ENCODE measurements at regions not wholly inside any gene's neighbourhood (a gene's known extent, or its start where the extent isn't known, plus 50 kb on each side); places are given as distances from the start of the nearest gene placed in this dataset.
A peak's percentile ranks its signal among the peaks of the same experiment; 100 is the strongest.

- Histone ChIP-seq H3K36me3 (ENCODE audit: insufficient read depth) (no peaks in the 10 kb centered on the region), H3K27ac (ENCODE audit: low read depth) (no peak overlapping the region), H3K4me3 (ENCODE audit: low read depth, low read length) (no peak overlapping the region), H3K4me1 (ENCODE audit: insufficient read depth) (no peaks in the 10 kb centered on the region)
- 67% methylated on average over 4 of the region's 4 CpGs for WGBS
- no peak for DNase-seq (ENCODE audit: extremely low spot score)
These were observed 53.3 kb downstream of the BLID start for GRCh38 chr11:122062763-122063162.

- DNase-seq (ENCODE audit: extremely low spot score), result no peak
- Histone ChIP-seq H3K4me3 (ENCODE audit: low read depth, low read length) (no peak overlapping the region), H3K4me1 (ENCODE audit: insufficient read depth) (no peaks in the 10 kb centered on the region), H3K36me3 (ENCODE audit: insufficient read depth) (no peaks in the 10 kb centered on the region), H3K27ac (ENCODE audit: low read depth) (no peak overlapping the region)
These were observed 56.5 kb downstream of the BLID start for GRCh38 chr11:122059565-122059964.

- H3K4me3 ChIP-seq (ENCODE audit: low read depth, low read length), result no peak overlapping the region
- WGBS, result 92% methylated on average over 2 of the region's 2 CpGs
- H3K27ac ChIP-seq (ENCODE audit: low read depth), result no peak overlapping the region
- no peak for DNase-seq (ENCODE audit: extremely low spot score)
- H3K36me3 ChIP-seq (ENCODE audit: insufficient read depth), result no peaks in the 10 kb centered on the region
- no peaks in the 10 kb centered on the region for H3K4me1 ChIP-seq (ENCODE audit: insufficient read depth)
These were observed 65.9 kb downstream of the BLID start for GRCh38 chr11:122050021-122050690.

- 93% methylated on average over 3 of the region's 3 CpGs for WGBS
- Histone ChIP-seq H3K36me3 (ENCODE audit: insufficient read depth) (no peaks in the 10 kb centered on the region), H3K4me1 (ENCODE audit: insufficient read depth) (no peaks in the 10 kb centered on the region), H3K27ac (ENCODE audit: low read depth) (no peak overlapping the region), H3K4me3 (ENCODE audit: low read depth, low read length) (no peak overlapping the region)
- no peak for DNase-seq (ENCODE audit: extremely low spot score)
These were observed 67.6 kb downstream of the BLID start for GRCh38 chr11:122048401-122048800.

- Histone ChIP-seq H3K4me1 (ENCODE audit: insufficient read depth) (no peaks in the 10 kb centered on the region), H3K27ac (ENCODE audit: low read depth) (no peak overlapping the region), H3K4me3 (ENCODE audit: low read depth, low read length) (no peak overlapping the region), H3K36me3 (ENCODE audit: insufficient read depth) (no peaks in the 10 kb centered on the region)
- no peak for DNase-seq (ENCODE audit: extremely low spot score)
- WGBS, result 81% methylated on average over 6 of the region's 6 CpGs
These were observed 69.2 kb downstream of the BLID start for GRCh38 chr11:122046846-122047245.

- no peaks in the 10 kb centered on the region for H3K36me3 ChIP-seq (ENCODE audit: insufficient read depth)
- WGBS, result 92% methylated on average over 4 of the region's 4 CpGs
- H3K4me1 ChIP-seq (ENCODE audit: insufficient read depth), result no peaks in the 10 kb centered on the region
- no peak for DNase-seq (ENCODE audit: extremely low spot score)
- no peak overlapping the region for H3K4me3 ChIP-seq (ENCODE audit: low read depth, low read length)
- H3K27ac ChIP-seq (ENCODE audit: low read depth), result no peak overlapping the region
These were observed 69.6 kb downstream of the BLID start for GRCh38 chr11:122046438-122046837.

- no peak overlapping the region for H3K27ac ChIP-seq (ENCODE audit: low read depth)
- H3K4me3 ChIP-seq (ENCODE audit: low read depth, low read length), result no peak overlapping the region
- no peak for DNase-seq (ENCODE audit: extremely low spot score)
- no peaks in the 10 kb centered on the region for H3K36me3 ChIP-seq (ENCODE audit: insufficient read depth)
- no peaks in the 10 kb centered on the region for H3K4me1 ChIP-seq (ENCODE audit: insufficient read depth)
- 48% methylated on average over 3 of the region's 3 CpGs for WGBS
These were observed 70.8 kb downstream of the BLID start for GRCh38 chr11:122045181-122045586.

GRCh38 chr11:122044086-122044485, 71.9 kb downstream of the BLID start:
- no peaks in the 10 kb centered on the region for H3K36me3 ChIP-seq (ENCODE audit: insufficient read depth)
- H3K4me3 ChIP-seq (ENCODE audit: low read depth, low read length), result no peak overlapping the region
- no peak for DNase-seq (ENCODE audit: extremely low spot score)
- no peak overlapping the region for H3K27ac ChIP-seq (ENCODE audit: low read depth)
- WGBS, result 72% methylated on average over 4 of the region's 4 CpGs
- no peaks in the 10 kb centered on the region for H3K4me1 ChIP-seq (ENCODE audit: insufficient read depth)

- Histone ChIP-seq H3K4me3 (ENCODE audit: low read depth, low read length) (no peak overlapping the region), H3K36me3 (ENCODE audit: insufficient read depth) (no peaks in the 10 kb centered on the region), H3K4me1 (ENCODE audit: insufficient read depth) (no peaks in the 10 kb centered on the region), H3K27ac (ENCODE audit: low read depth) (no peak overlapping the region)
- 72% methylated on average over 7 of the region's 7 CpGs for WGBS
- DNase-seq (ENCODE audit: extremely low spot score), result no peak
These were observed 73.0 kb downstream of the BLID start for GRCh38 chr11:122042981-122043380.

GRCh38 chr11:122040464-122040863, 75.6 kb downstream of the BLID start:
- no peak overlapping the region for H3K27ac ChIP-seq (ENCODE audit: low read depth)
- H3K4me3 ChIP-seq (ENCODE audit: low read depth, low read length), result peak overlapping the region; percentile 23
- WGBS, result 49% methylated on average over 6 of the region's 6 CpGs
- no peaks in the 10 kb centered on the region for H3K36me3 ChIP-seq (ENCODE audit: insufficient read depth)
- H3K4me1 ChIP-seq (ENCODE audit: insufficient read depth), result no peaks in the 10 kb centered on the region
- no peak for DNase-seq (ENCODE audit: extremely low spot score)

GRCh38 chr11:122038543-122038942, 77.5 kb downstream of the BLID start:
- H3K4me3 ChIP-seq (ENCODE audit: low read depth, low read length), result no peak overlapping the region
- WGBS, result 65% methylated on average over 2 of the region's 2 CpGs
- DNase-seq (ENCODE audit: extremely low spot score), result no peak
- no peaks in the 10 kb centered on the region for H3K36me3 ChIP-seq (ENCODE audit: insufficient read depth)
- H3K4me1 ChIP-seq (ENCODE audit: insufficient read depth), result no peaks in the 10 kb centered on the region
- no peak overlapping the region for H3K27ac ChIP-seq (ENCODE audit: low read depth)

GRCh38 chr11:122037911-122038310, 78.1 kb downstream of the BLID start:
- no peak for DNase-seq (ENCODE audit: extremely low spot score)
- Histone ChIP-seq H3K4me3 (ENCODE audit: low read depth, low read length) (no peak overlapping the region), H3K36me3 (ENCODE audit: insufficient read depth) (no peaks in the 10 kb centered on the region), H3K4me1 (ENCODE audit: insufficient read depth) (no peaks in the 10 kb centered on the region), H3K27ac (ENCODE audit: low read depth) (no peak overlapping the region)

- H3K4me3 ChIP-seq (ENCODE audit: low read depth, low read length), result no peak overlapping the region
- H3K4me1 ChIP-seq (ENCODE audit: insufficient read depth), result no peaks in the 10 kb centered on the region
- WGBS, result 91% methylated on average over 6 of the region's 6 CpGs
- no peaks in the 10 kb centered on the region for H3K36me3 ChIP-seq (ENCODE audit: insufficient read depth)
- DNase-seq (ENCODE audit: extremely low spot score), result no peak
- no peak overlapping the region for H3K27ac ChIP-seq (ENCODE audit: low read depth)
These were observed 79.5 kb downstream of the BLID start for GRCh38 chr11:122036493-122036892.

GRCh38 chr11:122036018-122036417, 80.0 kb downstream of the BLID start:
- Histone ChIP-seq H3K36me3 (ENCODE audit: insufficient read depth) (no peaks in the 10 kb centered on the region), H3K4me1 (ENCODE audit: insufficient read depth) (no peaks in the 10 kb centered on the region), H3K4me3 (ENCODE audit: low read depth, low read length) (no peak overlapping the region), H3K27ac (ENCODE audit: low read depth) (no peak overlapping the region)
- WGBS, result 27% methylated on average over 1 of the region's 1 CpG
- peak; percentile 37 for DNase-seq (ENCODE audit: extremely low spot score)

GRCh38 chr11:122033631-122034030, 82.4 kb downstream of the BLID start:
- no peaks in the 10 kb centered on the region for H3K36me3 ChIP-seq (ENCODE audit: insufficient read depth)
- H3K27ac ChIP-seq (ENCODE audit: low read depth), result no peak overlapping the region
- 87% methylated on average over 2 of the region's 2 CpGs for WGBS
- no peak for DNase-seq (ENCODE audit: extremely low spot score)
- H3K4me3 ChIP-seq (ENCODE audit: low read depth, low read length), result no peak overlapping the region
- H3K4me1 ChIP-seq (ENCODE audit: insufficient read depth), result no peaks in the 10 kb centered on the region
